SU-DHL-6 (cell line): ENCODE measurements at regions not wholly inside any gene's neighbourhood (a gene's known extent, or its start where the extent isn't known, plus 50 kb on each side); places are given as distances from the start of the nearest gene placed in this dataset.

Source experiments
- CTCF ChIP-seq: fragments of 200-600 bp; sonication (generic); IDR thresholded peaks from one replicate; pipeline ENCODE4 v1.5.1; 2017; ENCODE audit warnings: antibody characterized with exemption, mild to moderate bottlenecking, low read length, moderate library complexity; ENCODE audit not compliant: insufficient read depth, poor library complexity, severe bottlenecking
- EZH2phosphoT487 ChIP-seq: fragments of 200-600 bp; sonication (generic), shearing (Covaris generic); conservative IDR thresholded peaks from 2 replicates; pipeline ENCODE4 v1.6.1; 2018; ENCODE audit warnings: mild to moderate bottlenecking, antibody characterized with exemption, low read length, moderate library complexity, mixed read lengths

GRCh38 chr1:29415861-29416260, 179.5 kb downstream of the PTPRU start:
- TF ChIP-seq CTCF (no peak), EZH2phosphoT487 (no peak)
